ENCODE measurements at regions not wholly inside any gene's neighbourhood (a gene's known extent, or its start where the extent isn't known, plus 50 kb on each side); places are given as distances from the start of the nearest gene placed in this dataset.

GRCh38 chr3:23062582-23062981 lies 140.5 kb upstream of the UBE2E2 start:
- no peak for TF ChIP-seq EZH2 (IDR thresholded peaks at IDR 0.05; ENCODE audit: borderline replicate concordance, low read depth, low read length)
- no peak for TF ChIP-seq YBX1 (IDR thresholded peaks at IDR 0.05)
- no peak for TF ChIP-seq TEAD1 (CRISPR knock-in tag; IDR thresholded peaks at IDR 0.05)
- TF ChIP-seq MED1 (CRISPR knock-in tag; IDR thresholded peaks at IDR 0.05; ENCODE audit: borderline replicate concordance) = no peak
- no peak for TF ChIP-seq CTCF (IDR thresholded peaks at IDR 0.05 in 2 of 3, conservative IDR thresholded peaks at IDR 0.05 in 1 of 3; ENCODE audit: insufficient read depth in 2 of 3, low read depth in 1 of 3, low read length in 3 of 3)
- TF ChIP-seq FOXK2 (conservative IDR thresholded peaks at IDR 0.05 in 1 of 2, IDR thresholded peaks at IDR 0.05 in 1 of 2; ENCODE audit: low read depth in 2 of 2) = no peak
